NCI-H2171 (cell line): ENCODE measurements at regions not wholly inside any gene's neighbourhood (a gene's known extent, or its start where the extent isn't known, plus 50 kb on each side); places are given as distances from the start of the nearest gene placed in this dataset.
A peak's percentile ranks its signal among the peaks of the same experiment; 100 is the strongest.

Experiments
- DNase-seq: peaks from one replicate; lab custom pipeline; 2025; lab: John Stamatoyannopoulos, UW

GRCh38 chr3:104510131-104510849, 856.4 kb upstream of the ALCAM start:
- no peak for DNase-seq

GRCh38 chr3:104514371-104514770, 852.3 kb upstream of the ALCAM start:
- DNase-seq: no peak

- DNase-seq: no peak
Measured at GRCh38 chr3:104514776-104515175, 851.9 kb upstream of the ALCAM start.

- no peak for DNase-seq
Measured at GRCh38 chr3:104519068-104519467, 847.6 kb upstream of the ALCAM start.

- DNase-seq: no peak
Measured at GRCh38 chr3:104519468-104520227, 847.1 kb upstream of the ALCAM start.

- DNase-seq: no peak
Measured at GRCh38 chr3:104520228-104520655, 846.5 kb upstream of the ALCAM start.

- no peak for DNase-seq
Measured at GRCh38 chr3:104521606-104522336, 844.9 kb upstream of the ALCAM start.

GRCh38 chr3:104523136-104523535, 843.6 kb upstream of the ALCAM start:
- DNase-seq: no peak

GRCh38 chr3:104526901-104527401, 839.8 kb upstream of the ALCAM start:
- no peak for DNase-seq

GRCh38 chr3:104530934-104531333, 835.8 kb upstream of the ALCAM start:
- DNase-seq: no peak

- DNase-seq: no peak
Measured at GRCh38 chr3:104536715-104537114, 830.0 kb upstream of the ALCAM start.

- DNase-seq: no peak
Measured at GRCh38 chr3:104537323-104537722, 829.4 kb upstream of the ALCAM start.

GRCh38 chr3:104546301-104546700, 820.4 kb upstream of the ALCAM start:
- DNase-seq: no peak

GRCh38 chr3:104547031-104547430, 819.7 kb upstream of the ALCAM start:
- no peak for DNase-seq

GRCh38 chr3:104548401-104548800, 818.3 kb upstream of the ALCAM start:
- no peak for DNase-seq

GRCh38 chr3:104549099-104549714, 817.5 kb upstream of the ALCAM start:
- no peak for DNase-seq

- no peak for DNase-seq
Measured at GRCh38 chr3:104553121-104553520, 813.6 kb upstream of the ALCAM start.

GRCh38 chr3:104554425-104554824, 812.3 kb upstream of the ALCAM start:
- DNase-seq: no peak

GRCh38 chr3:104555728-104556127, 811.0 kb upstream of the ALCAM start:
- DNase-seq: peak; percentile 20

GRCh38 chr3:104556372-104557078, 810.2 kb upstream of the ALCAM start:
- no peak for DNase-seq

GRCh38 chr3:104561324-104561723, 805.4 kb upstream of the ALCAM start:
- no peak for DNase-seq
